SK-N-SH (cell line): ENCODE measurements at regions not wholly inside any gene's neighbourhood (a gene's known extent, or its start where the extent isn't known, plus 50 kb on each side); places are given as distances from the start of the nearest gene placed in this dataset.

Experiments
- CTCF ChIA-PET: fragments of 300-600, 350-600 bp; formaldehyde crosslinking; extraction: SDS; loops from one replicate; lab custom pipeline; 2021; lab: Yijun Ruan, JAX
- POLR2A ChIA-PET: fragments of 350-600 bp; sonication (Branson Sonifier 250); formaldehyde crosslinking; extraction: SDS; loops from one replicate; lab custom pipeline; 2020; ENCODE audit warnings: antibody characterized with exemption, inconsistent platforms; lab: Yijun Ruan, JAX
- DNase-seq: peaks from one replicate; pipeline ENCODE4 v3.0.0; 2012
- H2AFZ ChIP-seq: fragments of 200-600 bp; sonication (generic); 2 replicates; pipeline ENCODE4 v1.8.1; 2016; ENCODE audit warnings: antibody characterized with exemption, mild to moderate bottlenecking, low read depth
- H3F3A ChIP-seq: fragments of 200-600 bp; sonication (generic); replicated peaks from 2 replicates; pipeline ENCODE3; 2016; ENCODE audit warnings: antibody characterized with exemption, mild to moderate bottlenecking; ENCODE audit not compliant: insufficient read depth
- H3K27ac ChIP-seq, 2 experiments: fragments of 200-500 bp in 1 of 2; fragments of 200-600 bp in 1 of 2; sonication (Bioruptor generic) in 1 of 2; sonication (generic), shearing (Covaris generic) in 1 of 2; 2 replicates each; pipeline versions ENCODE4 v1.5.1 to v1.6.1; 2014 to 2016; ENCODE audit warnings: low read depth in 2 of 2, inconsistent platforms in 1 of 2, low read length in 1 of 2, mild to moderate bottlenecking in 1 of 2, mixed read lengths in 1 of 2
- H3K27me3 ChIP-seq: fragments of 200-600 bp; sonication (generic), shearing (Covaris generic); 2 replicates; pipeline ENCODE4 v1.6.1; 2016; ENCODE audit warnings: mixed run types; ENCODE audit not compliant: insufficient read depth
- H3K36me3 ChIP-seq, 2 experiments: fragments of 200-500 bp in 1 of 2; fragments of 200-600 bp in 1 of 2; sonication (Bioruptor generic) in 1 of 2; sonication (generic) in 1 of 2; replicated peaks in 1 of 2; 2 replicates each; pipeline versions ENCODE3 to v1.5.1; 2014 to 2016; ENCODE audit warnings: low read length in 1 of 2, mild to moderate bottlenecking in 1 of 2; ENCODE audit not compliant: insufficient read depth in 2 of 2, control insufficient read depth in 1 of 2
- H3K4me1 ChIP-seq, 2 experiments: fragments of 200-500 bp in 1 of 2; fragments of 200-600 bp in 1 of 2; sonication (Bioruptor generic) in 1 of 2; sonication (generic), shearing (Covaris generic) in 1 of 2; 2 replicates each; pipeline versions ENCODE4 v1.5.1 to v1.6.1; 2014 to 2016; ENCODE audit warnings: low read depth in 1 of 2, low read length in 1 of 2, mixed run types in 1 of 2; ENCODE audit not compliant: insufficient read depth in 2 of 2, control insufficient read depth in 1 of 2
- H3K4me2 ChIP-seq: fragments of 200-600 bp; sonication (generic), shearing (Covaris generic); 2 replicates; pipeline ENCODE4 v1.6.1; 2017; ENCODE audit warnings: mixed run types
- H3K4me3 ChIP-seq, 2 experiments: fragments of 200-500 bp in 1 of 2; fragments of 200-600 bp in 1 of 2; sonication (Bioruptor generic) in 1 of 2; sonication (generic), shearing (Covaris generic) in 1 of 2; 2 replicates each; pipeline versions ENCODE4 v1.5.1 to v1.8.1; 2014 to 2016; ENCODE audit warnings: low read depth in 2 of 2, inconsistent platforms in 1 of 2, low read length in 1 of 2, mild to moderate bottlenecking in 1 of 2, mixed read lengths in 1 of 2, moderate library complexity in 1 of 2
- H3K79me2 ChIP-seq: fragments of 200-600 bp; sonication (generic); 2 replicates; pipeline ENCODE4 v1.8.1; 2017; ENCODE audit warnings: mild to moderate bottlenecking; ENCODE audit not compliant: insufficient read depth
- H3K9ac ChIP-seq: fragments of 200-600 bp; sonication (generic); 2 replicates; pipeline ENCODE4 v1.6.1; 2017; ENCODE audit warnings: mixed run types
- H3K9me2 ChIP-seq: fragments of 200-600 bp; sonication (generic); 2 replicates; pipeline ENCODE4 v1.6.1; 2017; ENCODE audit warnings: mixed run types
- H3K9me3 ChIP-seq: fragments of 200-600 bp; sonication (generic); 2 replicates; pipeline ENCODE4 v1.6.1; 2017; ENCODE audit warnings: mixed run types, mild to moderate bottlenecking, moderate library complexity
- H4K20me1 ChIP-seq: fragments of 200-600 bp; sonication (generic); 2 replicates; pipeline ENCODE4 v1.6.1; 2017; ENCODE audit warnings: mild to moderate bottlenecking, mixed run types; ENCODE audit not compliant: insufficient read depth
- CTCF ChIP-seq: fragments of 200-600 bp; sonication (generic); IDR thresholded peaks from 2 replicates; pipeline ENCODE4 v1.6.1; 2017; ENCODE audit warnings: antibody characterized with exemption, mild to moderate bottlenecking, moderate library complexity
- FOSL2 ChIP-seq: IDR thresholded peaks from 2 replicates; pipeline ENCODE4 v1.4.0; 2012; ENCODE audit warnings: low read depth, mild to moderate bottlenecking, moderate library complexity, borderline replicate concordance
- FOXJ3 ChIP-seq: sonication (generic); formaldehyde crosslinking; IDR thresholded peaks from 2 replicates; pipeline ENCODE4 v1.5.1; 2020; ENCODE audit warnings: mild to moderate bottlenecking, missing genetic modification reagents
- IRF3 ChIP-seq: fragments of 150-350 bp; IDR thresholded peaks from 2 replicates; pipeline ENCODE4 v1.6.1; 2016; ENCODE audit warnings: mild to moderate bottlenecking, low read depth, low read length
- NFIC ChIP-seq: IDR thresholded peaks from 2 replicates; pipeline ENCODE4 v1.4.0; 2012; ENCODE audit warnings: borderline replicate concordance
- NRF1 ChIP-seq: IDR thresholded peaks from 2 replicates; pipeline ENCODE4 v1.6.1; 2012; ENCODE audit warnings: low read depth, mild to moderate bottlenecking, low read length
- PBX3 ChIP-seq: IDR thresholded peaks from 2 replicates; pipeline ENCODE4; 2012
- POLR2AphosphoS5 ChIP-seq: IDR thresholded peaks from 2 replicates; pipeline ENCODE4 v1.6.1; 2012; ENCODE audit warnings: low read depth, low read length
- REST ChIP-seq: IDR thresholded peaks from 2 replicates; pipeline ENCODE4 v1.6.1; 2012; ENCODE audit warnings: mild to moderate bottlenecking, low read depth, low read length, moderate library complexity
- SMC3 ChIP-seq: IDR thresholded peaks from 2 replicates; pipeline ENCODE4 v1.6.1; 2012; ENCODE audit warnings: low read depth, low read length, improper control_type of control experiment
- TAF1 ChIP-seq: IDR thresholded peaks from 2 replicates; pipeline ENCODE4 v1.6.1; 2012; ENCODE audit warnings: low read depth, mild to moderate bottlenecking, low read length, moderate library complexity, borderline replicate concordance
- TCF12 ChIP-seq: IDR thresholded peaks from 2 replicates; pipeline ENCODE4 v1.4.0; 2012
- USF2 ChIP-seq: fragments of 150-350 bp; IDR thresholded peaks from 2 replicates; pipeline ENCODE4 v1.6.1; 2017; ENCODE audit warnings: antibody characterized with exemption, low read length, low read depth, borderline replicate concordance
- YY1 ChIP-seq: IDR thresholded peaks from 2 replicates; pipeline ENCODE4 v1.4.0; 2012; ENCODE audit warnings: low read depth, mild to moderate bottlenecking
- WGBS: methylation state at CpG from one replicate; pipeline ENCODE4 v1.1.6; 2017; ENCODE audit warnings: low lambda C conversion rate; 5-methylcytosine and 5-hydroxymethylcytosine counted together

- H3K36me3 ChIP-seq = no peaks in the 10 kb centered on the region
- H3K4me2 ChIP-seq = no peak overlapping the region; the same call in 1 of the 2 replicates
- H4K20me1 ChIP-seq = no peaks in the 10 kb centered on the region
- H3K27ac ChIP-seq = no peak overlapping the region
- no peak for DNase-seq
- H3K4me1 ChIP-seq = no peaks in the 10 kb centered on the region; a peak in 1 of 4 replicates
- no peaks in the 10 kb centered on the region for H3K9me2 ChIP-seq
- 0 out of 2 replicates have a peak overlapping the region, but pooled peaks have one; percentile 75 for H2AFZ ChIP-seq
- POLR2A ChIA-PET = no interaction called here
- WGBS = 55% methylated on average over 3 of the region's 27 CpGs
- no peaks in the 10 kb centered on the region for H3F3A ChIP-seq
- H3K9me3 ChIP-seq = no peaks in the 10 kb centered on the region
- H3K4me3 ChIP-seq = no peak overlapping the region
- TF ChIP-seq IRF3 (no peak), SMC3 (no peak), FOXJ3 (no peak), TAF1 (no peak), NRF1 (no peak), POLR2AphosphoS5 (no peak), NFIC (no peak), FOSL2 (no peak), CTCF (no peak), PBX3 (no peak), YY1 (no peak), REST (no peak), USF2 (no peak), TCF12 (no peak)
- no peak overlapping the region for H3K9ac ChIP-seq
- H3K79me2 ChIP-seq = no peaks in the 10 kb centered on the region
- CTCF ChIA-PET = no interaction called here
- no peaks in the 10 kb centered on the region for H3K27me3 ChIP-seq
Measured at GRCh38 chr1:195054217-195054687, 1554.0 kb downstream of the KCNT2 start.
